ENCODE measurements at regions not wholly inside any gene's neighbourhood (a gene's known extent, or its start where the extent isn't known, plus 50 kb on each side); places are given as distances from the start of the nearest gene placed in this dataset.

DNA sequence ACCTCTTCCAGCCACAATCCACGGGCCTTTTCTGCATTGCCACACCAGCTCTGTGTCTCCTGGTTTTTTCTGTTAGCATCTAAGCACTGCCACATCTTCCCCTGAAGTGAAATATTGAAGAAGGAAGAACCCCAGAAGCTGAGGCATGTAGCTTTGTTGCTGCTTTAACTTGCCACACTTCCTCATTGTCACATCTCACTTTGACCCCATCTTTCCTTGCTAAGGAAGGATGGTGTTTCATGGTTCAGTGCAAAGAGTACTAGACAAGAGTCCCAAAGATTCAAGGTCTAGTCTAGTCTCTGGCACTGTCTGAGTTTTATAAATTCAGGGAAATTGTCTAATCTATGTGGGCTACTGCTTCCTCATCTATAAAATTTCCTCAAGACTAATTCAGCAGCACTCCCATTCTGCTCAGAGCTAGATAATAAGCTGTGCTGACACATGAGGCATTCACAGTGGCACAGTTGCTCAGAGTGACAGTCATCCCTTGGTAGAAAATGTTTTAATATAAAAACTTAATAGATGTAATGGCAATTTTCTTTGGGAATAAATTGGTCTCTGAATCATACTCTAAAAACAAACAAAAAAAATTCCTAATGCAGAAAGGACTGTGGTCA is 483.0 kb upstream of the ID2 start:
- Histone ChIP-seq H3K27ac (ENCODE audit: extremely low read depth, low read depth, low read length) (no peak overlapping the region), H3K4me3 (ENCODE audit: low read depth, low read length) (no peak overlapping the region), H3K36me3 (ENCODE audit: control insufficient read depth in 2 of 2, insufficient read depth in 1 of 2, low read length in 2 of 2) (no peaks in the 10 kb centered on the region), H3K9me3 (ENCODE audit: control insufficient read depth, insufficient read depth, low read depth, low read length) (no peaks in the 10 kb centered on the region), H3K4me1 (ENCODE audit: control insufficient read depth, insufficient read depth, low read length) (no peaks in the 10 kb centered on the region)
- TF ChIP-seq SALL2 (tag by site-specific recombination; IDR thresholded peaks at IDR 0.05; ENCODE audit: borderline replicate concordance) (no peak), ZNF623 (tag by site-specific recombination; IDR thresholded peaks at IDR 0.05) (no peak), SETDB1 (IDR thresholded peaks at IDR 0.05; ENCODE audit: insufficient read length, low read length) (no peak), ZFHX2 (tag by site-specific recombination; conservative IDR thresholded peaks at IDR 0.05) (no peak), ZNF423 (tag by site-specific recombination; IDR thresholded peaks at IDR 0.05) (no peak), ZNF221 (tag by site-specific recombination; IDR thresholded peaks at IDR 0.05; ENCODE audit: borderline replicate concordance) (no peak), ZNF416 (tag by site-specific recombination; IDR thresholded peaks at IDR 0.05) (no peak), ZNF621 (tag by site-specific recombination; IDR thresholded peaks at IDR 0.05) (no peak), BCL11A (tag by site-specific recombination; IDR thresholded peaks at IDR 0.05; ENCODE audit: low read depth) (no peak), SP2 (tag by site-specific recombination; IDR thresholded peaks at IDR 0.05) (no peak), ZNF837 (tag by site-specific recombination; IDR thresholded peaks at IDR 0.05) (no peak), WT1 (tag by site-specific recombination; IDR thresholded peaks at IDR 0.05) (no peak), ZNF266 (tag by site-specific recombination; IDR thresholded peaks at IDR 0.05; ENCODE audit: low read depth) (no peak), RBAK (tag by site-specific recombination; IDR thresholded peaks at IDR 0.05) (no peak)
- TF ChIP-seq, protein P1, sequence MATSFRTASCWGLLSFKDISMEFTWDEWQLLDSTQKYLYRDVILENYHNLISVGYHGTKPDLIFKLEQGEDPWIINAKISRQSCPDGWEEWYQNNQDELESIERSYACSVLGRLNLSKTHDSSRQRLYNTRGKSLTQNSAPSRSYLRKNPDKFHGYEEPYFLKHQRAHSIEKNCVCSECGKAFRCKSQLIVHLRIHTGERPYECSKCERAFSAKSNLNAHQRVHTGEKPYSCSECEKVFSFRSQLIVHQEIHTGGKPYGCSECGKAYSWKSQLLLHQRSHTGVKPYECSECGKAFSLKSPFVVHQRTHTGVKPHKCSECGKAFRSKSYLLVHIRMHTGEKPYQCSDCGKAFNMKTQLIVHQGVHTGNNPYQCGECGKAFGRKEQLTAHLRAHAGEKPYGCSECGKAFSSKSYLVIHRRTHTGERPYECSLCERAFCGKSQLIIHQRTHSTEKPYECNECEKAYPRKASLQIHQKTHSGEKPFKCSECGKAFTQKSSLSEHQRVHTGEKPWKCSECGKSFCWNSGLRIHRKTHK (tag by site-specific recombination; IDR thresholded peaks at IDR 0.05): no peak
- TF ChIP-seq, protein P2, sequence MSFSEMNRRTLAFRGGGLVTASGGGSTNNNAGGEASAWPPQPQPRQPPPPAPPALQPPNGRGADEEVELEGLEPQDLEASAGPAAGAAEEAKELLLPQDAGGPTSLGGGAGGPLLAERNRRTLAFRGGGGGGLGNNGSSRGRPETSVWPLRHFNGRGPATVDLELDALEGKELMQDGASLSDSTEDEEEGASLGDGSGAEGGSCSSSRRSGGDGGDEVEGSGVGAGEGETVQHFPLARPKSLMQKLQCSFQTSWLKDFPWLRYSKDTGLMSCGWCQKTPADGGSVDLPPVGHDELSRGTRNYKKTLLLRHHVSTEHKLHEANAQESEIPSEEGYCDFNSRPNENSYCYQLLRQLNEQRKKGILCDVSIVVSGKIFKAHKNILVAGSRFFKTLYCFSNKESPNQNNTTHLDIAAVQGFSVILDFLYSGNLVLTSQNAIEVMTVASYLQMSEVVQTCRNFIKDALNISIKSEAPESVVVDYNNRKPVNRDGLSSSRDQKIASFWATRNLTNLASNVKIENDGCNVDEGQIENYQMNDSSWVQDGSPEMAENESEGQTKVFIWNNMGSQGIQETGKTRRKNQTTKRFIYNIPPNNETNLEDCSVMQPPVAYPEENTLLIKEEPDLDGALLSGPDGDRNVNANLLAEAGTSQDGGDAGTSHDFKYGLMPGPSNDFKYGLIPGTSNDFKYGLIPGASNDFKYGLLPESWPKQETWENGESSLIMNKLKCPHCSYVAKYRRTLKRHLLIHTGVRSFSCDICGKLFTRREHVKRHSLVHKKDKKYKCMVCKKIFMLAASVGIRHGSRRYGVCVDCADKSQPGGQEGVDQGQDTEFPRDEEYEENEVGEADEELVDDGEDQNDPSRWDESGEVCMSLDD (tag by site-specific recombination; IDR thresholded peaks at IDR 0.05): no peak
- TF ChIP-seq, protein P3, sequence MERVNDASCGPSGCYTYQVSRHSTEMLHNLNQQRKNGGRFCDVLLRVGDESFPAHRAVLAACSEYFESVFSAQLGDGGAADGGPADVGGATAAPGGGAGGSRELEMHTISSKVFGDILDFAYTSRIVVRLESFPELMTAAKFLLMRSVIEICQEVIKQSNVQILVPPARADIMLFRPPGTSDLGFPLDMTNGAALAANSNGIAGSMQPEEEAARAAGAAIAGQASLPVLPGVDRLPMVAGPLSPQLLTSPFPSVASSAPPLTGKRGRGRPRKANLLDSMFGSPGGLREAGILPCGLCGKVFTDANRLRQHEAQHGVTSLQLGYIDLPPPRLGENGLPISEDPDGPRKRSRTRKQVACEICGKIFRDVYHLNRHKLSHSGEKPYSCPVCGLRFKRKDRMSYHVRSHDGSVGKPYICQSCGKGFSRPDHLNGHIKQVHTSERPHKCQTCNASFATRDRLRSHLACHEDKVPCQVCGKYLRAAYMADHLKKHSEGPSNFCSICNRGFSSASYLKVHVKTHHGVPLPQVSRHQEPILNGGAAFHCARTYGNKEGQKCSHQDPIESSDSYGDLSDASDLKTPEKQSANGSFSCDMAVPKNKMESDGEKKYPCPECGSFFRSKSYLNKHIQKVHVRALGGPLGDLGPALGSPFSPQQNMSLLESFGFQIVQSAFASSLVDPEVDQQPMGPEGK (tag by site-specific recombination; IDR thresholded peaks at IDR 0.05): no peak
- TF ChIP-seq, protein P4, sequence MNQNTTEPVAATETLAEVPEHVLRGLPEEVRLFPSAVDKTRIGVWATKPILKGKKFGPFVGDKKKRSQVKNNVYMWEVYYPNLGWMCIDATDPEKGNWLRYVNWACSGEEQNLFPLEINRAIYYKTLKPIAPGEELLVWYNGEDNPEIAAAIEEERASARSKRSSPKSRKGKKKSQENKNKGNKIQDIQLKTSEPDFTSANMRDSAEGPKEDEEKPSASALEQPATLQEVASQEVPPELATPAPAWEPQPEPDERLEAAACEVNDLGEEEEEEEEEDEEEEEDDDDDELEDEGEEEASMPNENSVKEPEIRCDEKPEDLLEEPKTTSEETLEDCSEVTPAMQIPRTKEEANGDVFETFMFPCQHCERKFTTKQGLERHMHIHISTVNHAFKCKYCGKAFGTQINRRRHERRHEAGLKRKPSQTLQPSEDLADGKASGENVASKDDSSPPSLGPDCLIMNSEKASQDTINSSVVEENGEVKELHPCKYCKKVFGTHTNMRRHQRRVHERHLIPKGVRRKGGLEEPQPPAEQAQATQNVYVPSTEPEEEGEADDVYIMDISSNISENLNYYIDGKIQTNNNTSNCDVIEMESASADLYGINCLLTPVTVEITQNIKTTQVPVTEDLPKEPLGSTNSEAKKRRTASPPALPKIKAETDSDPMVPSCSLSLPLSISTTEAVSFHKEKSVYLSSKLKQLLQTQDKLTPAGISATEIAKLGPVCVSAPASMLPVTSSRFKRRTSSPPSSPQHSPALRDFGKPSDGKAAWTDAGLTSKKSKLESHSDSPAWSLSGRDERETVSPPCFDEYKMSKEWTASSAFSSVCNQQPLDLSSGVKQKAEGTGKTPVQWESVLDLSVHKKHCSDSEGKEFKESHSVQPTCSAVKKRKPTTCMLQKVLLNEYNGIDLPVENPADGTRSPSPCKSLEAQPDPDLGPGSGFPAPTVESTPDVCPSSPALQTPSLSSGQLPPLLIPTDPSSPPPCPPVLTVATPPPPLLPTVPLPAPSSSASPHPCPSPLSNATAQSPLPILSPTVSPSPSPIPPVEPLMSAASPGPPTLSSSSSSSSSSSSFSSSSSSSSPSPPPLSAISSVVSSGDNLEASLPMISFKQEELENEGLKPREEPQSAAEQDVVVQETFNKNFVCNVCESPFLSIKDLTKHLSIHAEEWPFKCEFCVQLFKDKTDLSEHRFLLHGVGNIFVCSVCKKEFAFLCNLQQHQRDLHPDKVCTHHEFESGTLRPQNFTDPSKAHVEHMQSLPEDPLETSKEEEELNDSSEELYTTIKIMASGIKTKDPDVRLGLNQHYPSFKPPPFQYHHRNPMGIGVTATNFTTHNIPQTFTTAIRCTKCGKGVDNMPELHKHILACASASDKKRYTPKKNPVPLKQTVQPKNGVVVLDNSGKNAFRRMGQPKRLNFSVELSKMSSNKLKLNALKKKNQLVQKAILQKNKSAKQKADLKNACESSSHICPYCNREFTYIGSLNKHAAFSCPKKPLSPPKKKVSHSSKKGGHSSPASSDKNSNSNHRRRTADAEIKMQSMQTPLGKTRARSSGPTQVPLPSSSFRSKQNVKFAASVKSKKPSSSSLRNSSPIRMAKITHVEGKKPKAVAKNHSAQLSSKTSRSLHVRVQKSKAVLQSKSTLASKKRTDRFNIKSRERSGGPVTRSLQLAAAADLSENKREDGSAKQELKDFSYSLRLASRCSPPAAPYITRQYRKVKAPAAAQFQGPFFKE (tag by site-specific recombination; IDR thresholded peaks at IDR 0.05; ENCODE audit: borderline replicate concordance): no peak
- TF ChIP-seq, protein P5, sequence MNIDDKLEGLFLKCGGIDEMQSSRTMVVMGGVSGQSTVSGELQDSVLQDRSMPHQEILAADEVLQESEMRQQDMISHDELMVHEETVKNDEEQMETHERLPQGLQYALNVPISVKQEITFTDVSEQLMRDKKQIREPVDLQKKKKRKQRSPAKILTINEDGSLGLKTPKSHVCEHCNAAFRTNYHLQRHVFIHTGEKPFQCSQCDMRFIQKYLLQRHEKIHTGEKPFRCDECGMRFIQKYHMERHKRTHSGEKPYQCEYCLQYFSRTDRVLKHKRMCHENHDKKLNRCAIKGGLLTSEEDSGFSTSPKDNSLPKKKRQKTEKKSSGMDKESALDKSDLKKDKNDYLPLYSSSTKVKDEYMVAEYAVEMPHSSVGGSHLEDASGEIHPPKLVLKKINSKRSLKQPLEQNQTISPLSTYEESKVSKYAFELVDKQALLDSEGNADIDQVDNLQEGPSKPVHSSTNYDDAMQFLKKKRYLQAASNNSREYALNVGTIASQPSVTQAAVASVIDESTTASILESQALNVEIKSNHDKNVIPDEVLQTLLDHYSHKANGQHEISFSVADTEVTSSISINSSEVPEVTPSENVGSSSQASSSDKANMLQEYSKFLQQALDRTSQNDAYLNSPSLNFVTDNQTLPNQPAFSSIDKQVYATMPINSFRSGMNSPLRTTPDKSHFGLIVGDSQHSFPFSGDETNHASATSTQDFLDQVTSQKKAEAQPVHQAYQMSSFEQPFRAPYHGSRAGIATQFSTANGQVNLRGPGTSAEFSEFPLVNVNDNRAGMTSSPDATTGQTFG (tag by site-specific recombination; IDR thresholded peaks at IDR 0.05; ENCODE audit: borderline replicate concordance): no peak
- POLR2A ChIA-PET: no interaction called here
- CTCF ChIA-PET: interaction anchor here (1.2 kb wide), 1 partner anchor 35 kb away, joined by 4 read pairs; no protein-coding TSS in a partner anchor
